HG02938 (cell line): ENCODE measurements at regions not wholly inside any gene's neighbourhood (a gene's known extent, or its start where the extent isn't known, plus 50 kb on each side); places are given as distances from the start of the nearest gene placed in this dataset.

Source experiments
- ATAC-seq: cut with Tn5 transposase; IDR thresholded peaks from one replicate; pipeline ENCODE4 v1.9.1; 2021; ENCODE audit warnings: mild to moderate bottlenecking, moderate library complexity; ENCODE audit not compliant: unreplicated experiment

DNA sequence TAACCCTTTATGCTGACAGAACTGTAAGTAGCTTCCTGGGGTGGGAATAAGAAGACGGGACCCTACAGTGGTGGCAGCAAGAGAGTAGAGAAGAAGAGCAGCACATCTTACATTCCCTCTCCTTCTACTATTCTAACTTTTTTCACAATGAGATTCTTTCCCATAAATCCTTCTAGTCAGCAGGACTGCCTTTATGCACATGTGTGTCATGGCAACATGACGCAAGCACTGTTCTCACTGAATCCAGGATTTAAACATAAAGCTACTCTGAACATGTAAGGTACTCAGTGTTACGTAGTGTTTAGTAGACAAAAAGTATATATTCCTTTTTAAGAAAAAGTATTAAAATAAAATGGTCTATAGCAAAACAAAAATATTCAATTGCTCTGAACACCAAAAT is 309.7 kb upstream of the LYPLAL1 start:
- no peak for ATAC-seq

DNA sequence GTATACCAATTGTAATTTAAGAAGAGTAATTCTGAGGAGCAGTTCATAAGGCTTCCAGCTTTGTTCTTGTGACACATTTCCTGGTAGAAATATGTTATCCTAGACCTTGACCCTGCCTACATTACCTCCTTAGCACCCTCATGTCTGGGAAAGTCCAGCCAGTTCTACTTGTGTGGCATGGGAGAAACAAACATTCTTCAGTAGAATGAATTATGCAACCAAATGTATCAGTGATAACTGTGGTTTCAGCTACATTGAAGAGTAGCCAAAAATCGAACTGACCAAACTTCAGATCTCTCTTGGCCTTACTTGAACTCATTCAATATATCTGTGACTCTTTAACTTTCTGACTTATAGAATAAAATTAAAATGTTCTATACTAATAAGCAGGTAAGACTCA is 308.1 kb upstream of the LYPLAL1 start:
- no peak for ATAC-seq

DNA sequence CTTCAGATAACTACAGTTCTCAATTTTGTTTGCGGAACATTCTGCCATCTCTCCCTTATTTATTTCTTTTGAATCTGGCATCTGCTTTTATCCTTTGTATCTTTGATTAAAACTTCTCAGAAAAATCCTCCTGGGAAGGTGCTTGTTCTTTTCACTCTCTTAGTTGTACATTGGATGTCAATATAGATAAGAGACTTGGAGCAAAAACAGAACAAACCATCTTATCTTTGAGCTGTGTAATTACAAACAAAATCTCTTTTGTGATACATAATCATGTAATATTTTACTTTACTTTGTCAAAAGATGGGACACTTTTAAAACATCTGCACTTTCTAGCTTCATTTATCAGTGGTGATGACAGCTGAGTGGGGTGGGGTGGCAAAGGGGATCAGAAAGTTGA is 307.2 kb upstream of the LYPLAL1 start:
- no peak for ATAC-seq

DNA sequence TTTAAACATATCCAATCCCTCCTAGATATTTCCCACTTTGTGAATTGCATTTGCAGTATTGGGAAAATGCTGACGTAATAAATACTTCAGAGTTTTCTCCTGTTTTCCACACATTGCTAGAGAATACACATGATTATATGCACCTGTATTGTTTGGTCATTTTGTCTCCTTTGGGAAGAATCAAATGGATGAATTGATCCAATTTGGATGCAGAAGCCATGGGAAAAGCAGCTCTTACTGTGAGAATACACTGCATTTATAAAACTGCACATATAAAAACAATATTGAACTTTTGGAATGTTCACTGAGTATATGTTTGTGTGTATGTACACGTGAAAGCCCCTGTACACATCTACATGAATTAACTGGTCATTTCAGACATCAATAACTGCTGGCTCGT is 306.6 kb upstream of the LYPLAL1 start:
- no peak for ATAC-seq

DNA sequence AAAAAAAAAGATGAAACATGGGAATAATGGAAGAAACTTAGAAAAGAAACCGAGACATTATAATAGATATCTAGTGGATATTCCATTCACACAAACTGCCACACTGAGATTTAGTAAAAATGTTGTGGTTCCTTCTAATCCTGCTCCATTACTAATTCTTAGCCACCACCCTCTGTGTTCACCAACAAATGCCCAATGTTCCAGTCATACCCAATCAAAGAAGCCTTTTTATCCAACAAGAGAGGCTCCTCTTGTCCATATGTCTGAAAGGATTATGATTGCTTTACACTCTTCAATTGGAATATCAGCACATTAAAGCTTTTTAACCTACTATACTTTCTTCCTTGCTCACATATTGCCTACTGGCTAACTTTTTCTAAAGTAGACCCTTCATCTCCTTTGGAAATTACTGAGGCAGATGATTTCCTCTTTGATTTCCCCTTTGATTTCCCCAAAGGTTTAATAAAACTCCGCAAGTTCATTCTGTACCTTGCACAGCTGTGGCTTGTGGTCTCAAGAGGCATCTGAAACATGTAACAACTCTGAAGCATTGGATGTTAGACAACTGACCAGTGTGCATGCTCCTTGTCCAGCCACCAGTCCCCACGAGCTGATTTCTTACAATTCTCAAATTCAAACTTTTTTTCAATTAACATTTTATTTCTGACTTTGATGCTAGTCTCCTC is 305.6 kb upstream of the LYPLAL1 start:
- ATAC-seq: no peak

DNA sequence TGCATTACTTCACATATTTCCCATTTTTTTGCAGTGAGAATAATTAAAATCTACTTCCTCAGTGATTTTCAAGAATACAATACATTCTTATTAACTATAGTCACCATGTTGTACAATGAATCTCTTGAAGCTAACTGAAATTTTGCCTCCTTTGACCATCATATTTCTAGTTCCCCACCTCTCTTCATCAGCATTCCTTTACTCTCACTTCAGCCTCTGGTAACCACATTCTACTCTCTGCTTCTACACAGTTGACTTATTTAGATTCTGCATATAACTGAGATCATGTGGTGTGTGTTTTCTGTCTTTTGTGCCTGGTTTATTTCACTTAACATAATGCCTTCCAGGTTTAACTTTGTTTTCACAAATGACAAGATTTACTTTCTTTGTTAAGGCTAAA is 304.4 kb upstream of the LYPLAL1 start:
- ATAC-seq: no peak

DNA sequence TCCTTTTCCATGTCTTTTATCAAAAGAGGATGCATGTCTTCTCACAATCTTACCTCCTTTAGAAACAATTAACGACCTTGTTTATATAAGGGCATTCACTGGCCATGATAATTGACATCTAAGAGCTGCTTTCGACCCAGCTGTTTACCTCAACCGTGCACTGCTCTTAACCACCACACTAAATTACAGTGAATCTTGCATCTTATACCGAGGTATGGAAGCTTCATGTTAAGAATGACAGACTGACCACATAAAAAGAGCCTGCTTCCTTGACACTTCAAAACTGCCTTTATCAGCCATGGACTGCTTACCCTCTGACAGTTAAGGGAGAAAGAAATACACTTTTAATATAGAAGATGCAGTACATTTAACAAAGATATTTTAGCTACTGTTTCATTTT is 301.7 kb upstream of the LYPLAL1 start:
- no peak for ATAC-seq

DNA sequence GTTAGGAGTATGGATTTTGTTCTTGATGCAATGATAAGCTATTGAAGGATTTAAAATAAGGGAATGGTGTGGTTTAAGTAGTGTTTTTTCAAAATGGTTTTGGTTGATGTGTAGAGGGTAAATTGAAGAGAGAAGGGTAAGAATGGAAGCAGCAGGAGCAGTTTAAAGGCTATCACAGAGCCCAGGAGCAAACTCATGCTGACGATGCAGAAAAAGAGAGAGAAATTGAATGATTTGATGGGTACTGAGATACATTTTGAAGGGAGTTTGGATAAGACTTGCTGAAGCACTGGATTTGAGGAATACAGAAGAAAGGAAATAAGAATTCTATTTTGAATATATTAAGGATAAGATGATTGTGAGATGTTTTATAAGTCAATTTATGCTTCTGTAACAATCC is 300.8 kb upstream of the LYPLAL1 start:
- ATAC-seq: no peak

DNA sequence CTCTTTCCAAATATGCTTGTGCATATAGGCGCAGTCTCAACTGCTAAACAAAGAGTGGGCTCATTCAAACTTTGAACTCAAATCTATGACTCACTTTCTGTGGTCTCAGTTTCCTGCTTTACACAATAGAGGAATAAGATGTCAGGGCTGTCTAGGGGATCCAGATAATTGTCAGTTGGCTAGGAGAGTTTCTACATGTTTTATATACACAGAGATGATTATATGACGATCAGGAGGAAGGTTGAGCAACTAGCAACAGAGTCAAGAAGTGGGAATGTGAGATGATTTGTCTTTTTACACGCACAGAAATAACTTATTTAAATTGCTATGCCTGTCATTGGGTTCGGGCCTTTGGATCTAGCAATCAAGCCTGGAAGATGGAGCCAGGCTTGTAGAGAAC is 299.4 kb upstream of the LYPLAL1 start:
- ATAC-seq: no peak

DNA sequence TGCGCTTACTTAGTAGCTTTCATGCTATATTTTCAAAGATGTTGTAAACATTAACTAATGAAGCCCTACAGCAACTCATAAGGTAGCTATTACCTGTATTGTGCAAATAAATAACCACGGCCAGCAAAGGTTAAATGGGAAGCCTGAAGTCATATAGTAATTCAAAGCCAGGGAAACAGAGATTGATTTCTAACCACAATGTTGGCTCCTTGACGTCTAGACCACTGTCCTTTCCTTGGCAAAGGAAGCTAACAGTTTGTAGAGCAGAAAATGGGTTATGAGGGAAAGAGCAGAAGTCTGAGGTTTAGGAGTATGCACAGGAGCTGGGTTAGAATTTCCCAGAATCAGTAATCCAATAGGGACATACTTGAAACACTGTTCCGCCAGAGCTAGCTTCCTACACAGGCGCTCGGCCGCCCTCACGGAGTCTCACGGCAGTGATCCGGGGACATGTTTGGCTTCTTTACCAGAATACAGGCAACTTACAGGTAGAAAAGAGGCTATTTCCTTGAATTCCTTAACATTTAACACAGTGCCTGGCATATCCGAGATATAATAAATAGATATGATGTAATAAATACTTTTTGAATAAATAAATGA is 298.8 kb upstream of the LYPLAL1 start:
- no peak for ATAC-seq

DNA sequence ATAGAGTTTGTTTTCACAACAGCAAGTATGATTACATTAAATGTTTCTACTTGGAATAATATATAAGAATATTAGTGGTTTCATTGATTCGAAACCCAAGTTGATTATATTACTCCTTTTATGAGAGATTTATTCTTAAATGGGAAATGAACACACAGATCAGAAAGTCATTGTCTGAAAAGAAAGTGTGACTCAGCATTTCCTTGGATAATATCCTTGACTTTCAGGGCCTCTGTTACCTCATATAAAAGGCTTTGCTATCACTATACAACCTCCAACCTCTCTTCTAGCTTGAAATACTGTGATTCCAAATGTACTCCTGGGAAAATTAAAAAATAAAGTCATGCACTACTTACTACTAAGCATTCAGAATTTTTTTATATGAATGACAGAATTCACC is 295.3 kb upstream of the LYPLAL1 start:
- ATAC-seq: no peak

DNA sequence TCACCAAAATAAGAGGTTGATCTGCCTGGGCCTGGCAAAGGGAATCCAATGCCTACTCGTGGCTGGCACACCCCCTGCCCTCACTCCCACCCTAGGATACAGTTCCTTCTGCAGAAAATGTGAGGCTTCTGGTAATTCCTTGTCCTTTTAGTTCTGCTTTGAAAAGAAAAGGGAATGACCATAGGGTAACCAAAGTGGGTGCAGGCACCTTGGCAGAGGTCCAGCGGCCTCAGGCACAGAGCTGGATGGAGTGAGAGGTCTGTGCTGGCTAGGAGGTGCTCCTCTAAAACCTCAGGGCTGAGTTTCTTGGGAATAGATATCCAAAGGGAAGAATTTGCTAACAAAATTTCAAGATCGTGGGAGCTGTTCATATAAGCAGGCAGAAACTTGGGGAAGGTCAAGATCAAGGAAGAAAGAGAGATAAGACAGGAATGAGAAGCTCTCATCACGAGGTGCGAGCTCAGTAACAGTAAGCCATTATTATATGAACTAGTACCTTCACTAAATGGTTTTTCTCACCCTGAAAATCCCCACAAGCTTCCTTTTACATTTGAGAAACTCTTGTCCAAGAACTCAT is 293.1 kb upstream of the LYPLAL1 start:
- ATAC-seq: no peak

DNA sequence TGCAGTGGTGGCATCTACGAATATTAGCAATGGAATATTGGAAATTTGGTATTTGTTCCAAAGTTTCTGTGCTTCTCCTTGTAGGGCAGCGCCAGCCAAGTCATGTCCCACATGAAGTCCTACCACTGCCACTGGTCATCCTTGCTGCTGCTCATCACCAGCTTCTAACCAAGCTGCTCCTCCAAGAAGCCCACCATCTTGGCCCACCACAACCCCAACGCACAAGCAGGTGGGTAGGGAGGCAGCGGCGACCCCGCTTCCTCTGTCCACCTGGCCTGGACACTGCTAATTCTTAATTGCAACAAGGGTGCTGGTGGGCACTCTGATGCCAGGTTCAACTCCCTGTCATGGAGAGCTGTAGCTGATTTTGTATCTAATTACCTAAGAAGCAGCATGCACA is 291.2 kb upstream of the LYPLAL1 start:
- ATAC-seq: no peak

DNA sequence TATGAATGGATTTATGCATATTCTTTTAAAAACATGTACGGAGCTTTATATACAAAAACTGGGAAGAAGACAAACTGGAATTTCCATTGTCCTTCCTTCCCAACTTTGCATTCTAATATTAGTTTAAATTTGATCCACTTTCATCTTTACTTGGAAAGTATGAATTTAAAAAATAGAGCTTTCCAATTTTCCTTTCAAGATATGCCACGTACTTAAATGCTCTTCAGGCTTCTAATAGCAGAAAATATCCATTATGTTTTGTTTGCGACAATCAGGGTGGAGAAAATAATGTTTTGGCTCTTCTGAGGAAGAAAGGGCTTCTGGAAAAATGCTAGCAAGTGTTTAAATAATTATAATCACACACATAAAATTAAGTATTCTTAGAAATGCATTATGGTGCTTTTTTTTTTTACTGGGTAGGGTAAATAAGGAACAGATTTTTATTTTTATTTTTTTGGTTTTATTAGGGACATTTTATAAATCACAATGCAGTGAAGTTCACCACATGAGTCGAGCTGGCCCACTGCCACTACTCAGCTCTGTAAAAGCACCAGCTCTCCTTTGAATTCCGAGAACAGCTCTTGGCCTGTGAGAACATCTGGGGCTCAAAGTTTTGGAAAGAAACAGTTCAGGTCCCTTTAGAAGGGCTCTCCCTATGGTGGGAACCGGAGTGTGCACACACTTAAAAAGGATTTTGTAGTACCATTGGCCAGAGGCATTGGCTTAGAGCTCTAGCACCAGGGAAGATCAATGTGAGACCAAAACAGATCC is 287.4 kb upstream of the LYPLAL1 start:
- no peak for ATAC-seq

DNA sequence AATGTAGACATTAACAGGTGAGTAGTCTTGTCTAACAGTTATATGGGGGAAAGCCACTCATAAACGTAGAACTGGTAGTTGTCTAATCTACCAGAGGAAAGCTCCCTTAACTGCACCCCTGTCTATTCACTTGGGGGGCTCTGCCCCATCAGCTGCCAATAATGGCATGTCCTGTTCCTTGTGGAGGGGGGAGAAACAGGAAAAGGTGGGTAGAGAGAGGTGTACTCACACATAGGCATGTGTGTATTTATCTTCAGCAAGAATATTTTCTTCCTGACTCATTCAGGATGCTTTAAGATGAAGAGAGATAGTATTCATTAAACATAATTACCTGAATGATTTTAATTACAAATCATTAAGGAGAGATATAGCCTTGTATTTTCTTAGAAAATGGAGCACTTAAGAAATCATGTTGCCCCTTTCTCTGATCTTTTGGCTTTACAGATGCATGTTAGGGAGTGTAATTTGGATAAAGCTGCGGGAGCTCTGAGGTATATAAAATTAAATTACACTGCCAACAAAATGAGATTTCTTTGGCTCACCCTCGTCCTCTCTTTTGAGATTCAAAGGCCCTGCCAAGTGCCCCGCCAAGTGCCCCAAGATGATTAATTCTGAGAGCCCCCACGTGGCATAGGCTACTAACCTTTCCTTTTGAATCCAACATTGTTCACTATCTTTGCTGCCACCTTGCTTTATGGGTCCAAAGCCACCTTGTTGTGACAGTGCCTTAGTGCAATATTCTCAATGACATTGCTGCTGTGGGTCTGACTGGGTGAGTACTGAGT is 286.3 kb upstream of the LYPLAL1 start:
- no peak for ATAC-seq

DNA sequence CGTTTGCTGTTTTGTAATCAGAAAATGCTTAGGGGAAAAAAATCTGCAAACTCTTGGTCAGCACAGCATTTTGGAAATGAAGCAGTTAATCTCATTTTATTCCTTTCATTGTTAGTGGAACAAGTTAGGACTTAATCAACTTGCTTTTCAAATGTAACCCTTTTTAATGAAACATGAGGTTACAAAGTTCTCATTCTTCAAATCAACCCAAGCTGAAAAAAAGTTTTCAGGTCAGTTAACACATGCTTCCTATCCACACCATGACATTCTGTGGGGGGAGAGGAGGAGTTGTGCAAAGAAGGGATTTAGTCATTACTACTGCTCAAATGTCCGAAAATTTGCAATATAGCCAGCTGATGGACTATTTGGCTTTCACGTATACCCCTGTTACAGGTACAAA is 283.2 kb upstream of the LYPLAL1 start:
- ATAC-seq: no peak

DNA sequence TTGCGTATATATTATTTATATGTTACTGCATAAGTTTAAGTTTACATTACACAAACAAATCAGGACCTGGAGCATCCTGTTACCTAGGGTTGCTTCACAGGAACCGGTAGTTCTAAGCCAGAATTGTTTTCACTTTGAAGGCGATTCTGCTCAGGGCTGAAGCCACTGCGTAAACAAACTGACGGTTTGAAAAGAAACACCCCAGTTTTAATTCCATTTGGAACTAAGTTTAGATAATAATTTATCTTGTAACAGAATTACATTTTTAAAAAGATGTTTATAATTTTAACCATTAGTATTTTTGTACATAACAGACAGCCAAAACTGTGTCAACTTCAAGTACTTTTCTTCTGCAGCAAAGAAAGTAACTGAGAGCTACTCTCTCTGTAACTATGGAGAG is 282.1 kb upstream of the LYPLAL1 start:
- no peak for ATAC-seq

DNA sequence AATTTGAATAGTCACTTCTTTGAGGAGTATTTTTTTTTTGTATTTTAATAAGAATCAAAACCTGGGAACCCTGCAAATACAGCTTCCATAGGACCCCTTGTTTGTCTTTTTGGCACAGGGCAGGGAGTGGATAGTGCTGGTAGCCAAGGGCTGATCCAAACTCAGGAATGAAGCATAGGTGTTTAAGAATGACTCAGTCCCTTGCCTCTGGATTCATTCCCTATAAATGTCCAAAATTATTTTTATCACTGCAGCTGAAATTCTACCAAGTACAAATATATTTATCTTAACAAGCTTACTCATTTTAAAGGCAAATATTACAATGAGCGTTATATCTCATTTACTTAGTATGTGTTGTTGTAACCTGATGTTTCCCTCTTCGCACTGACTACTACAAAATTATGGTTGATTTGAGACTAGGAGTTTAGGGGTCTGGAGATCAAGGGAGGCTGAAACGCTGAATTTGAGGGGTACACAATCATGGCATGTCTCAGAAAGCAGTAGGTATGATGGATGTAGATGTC is 278.6 kb upstream of the LYPLAL1 start:
- no peak for ATAC-seq

DNA sequence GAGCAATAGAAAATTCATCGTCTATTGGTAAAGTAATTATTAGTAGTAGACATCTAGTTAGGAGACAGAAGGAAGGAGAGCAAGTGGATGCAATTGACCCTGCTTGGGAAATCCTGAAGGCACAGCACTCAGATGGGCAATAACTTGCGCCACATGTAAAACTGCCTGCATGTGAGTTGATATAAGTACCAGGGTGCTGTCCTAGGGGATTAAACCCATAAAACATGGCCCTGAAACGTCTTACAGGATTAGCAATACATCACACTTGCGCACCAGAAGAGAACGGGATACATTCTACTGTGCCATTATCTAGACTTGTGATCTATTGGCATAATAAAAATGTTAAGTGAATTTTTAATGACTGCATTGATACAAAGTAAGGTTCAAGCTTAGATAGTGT is 277.5 kb upstream of the LYPLAL1 start:
- ATAC-seq: no peak

DNA sequence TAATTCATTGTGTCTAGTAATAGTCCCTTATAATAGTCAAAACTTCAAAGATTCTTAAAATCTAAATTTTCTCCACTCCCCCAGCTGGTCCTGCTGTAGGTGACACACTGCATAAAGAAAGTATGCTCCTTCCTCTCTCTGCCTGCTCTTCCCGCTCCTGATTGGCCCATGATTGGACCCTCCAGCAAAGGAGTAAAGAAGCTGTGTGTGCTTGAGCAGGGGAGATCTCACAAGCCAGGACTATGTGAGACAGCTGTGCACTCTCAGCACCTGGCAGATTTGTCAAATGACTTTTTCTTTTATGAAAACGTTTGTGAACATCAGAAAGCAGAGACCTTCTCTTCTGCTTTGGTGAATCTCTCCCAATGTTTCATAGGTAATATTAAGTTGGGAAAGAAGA is 274.8 kb upstream of the LYPLAL1 start:
- no peak for ATAC-seq

DNA sequence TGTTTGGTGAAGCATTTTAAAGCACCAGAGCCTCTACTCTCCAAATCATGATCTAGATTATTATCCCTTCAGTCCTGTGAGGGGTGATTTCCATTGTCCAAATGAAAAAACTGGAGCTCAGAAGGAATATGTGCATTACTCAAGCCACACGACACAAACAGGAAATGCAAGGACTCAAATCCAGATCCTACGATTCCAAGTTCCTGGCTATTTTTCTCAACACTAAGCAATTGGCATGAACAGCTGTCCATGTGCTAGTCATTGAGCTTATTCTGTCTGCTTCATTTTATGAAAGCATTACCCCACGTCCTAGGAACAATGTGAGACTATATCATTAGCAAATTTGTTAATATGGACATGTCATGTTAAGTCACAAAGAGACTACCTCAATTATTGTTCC is 273.1 kb upstream of the LYPLAL1 start:
- ATAC-seq: no peak
